Fibroblast of skin of right biceps (primary cell): ENCODE measurements at regions not wholly inside any gene's neighbourhood (a gene's known extent, or its start where the extent isn't known, plus 50 kb on each side); places are given as distances from the start of the nearest gene placed in this dataset.

Source experiments
- DNase-seq: peaks from one replicate; pipeline ENCODE4 v3.0.0-alpha.2; 2013

DNA sequence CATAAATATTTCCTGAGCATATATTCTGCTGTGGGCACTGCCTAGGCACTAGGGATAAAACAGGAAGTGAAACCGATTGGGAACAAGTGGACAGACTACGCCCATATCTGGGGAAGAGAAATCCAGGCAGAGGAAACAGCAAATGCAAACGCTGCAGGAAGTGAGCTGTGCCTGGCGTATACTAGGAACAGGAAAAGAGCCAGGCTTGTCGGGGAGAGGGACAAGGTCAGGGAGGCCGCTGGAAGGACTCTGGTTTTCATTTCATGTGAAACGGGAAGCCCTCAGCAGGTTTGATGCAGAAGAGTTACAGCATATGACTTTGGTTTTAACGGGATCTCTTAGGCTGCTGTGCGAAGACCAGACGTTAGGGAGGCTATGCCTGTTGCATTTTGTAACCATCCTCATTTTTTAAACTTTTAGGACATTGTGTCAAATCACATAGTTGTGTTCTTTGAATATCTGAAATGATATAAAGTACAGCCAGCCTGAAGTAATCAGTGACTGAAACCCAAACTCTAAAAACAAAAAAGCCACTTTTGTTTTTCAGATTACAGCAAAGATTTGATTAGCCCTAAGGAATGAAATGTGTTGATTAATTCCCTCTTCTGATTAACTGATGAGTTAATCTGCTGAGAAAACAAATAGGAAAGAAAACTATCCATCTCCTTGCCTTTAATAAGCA is 110.2 kb upstream of the PIEZO2 start:
- DNase-seq = no peak

DNA sequence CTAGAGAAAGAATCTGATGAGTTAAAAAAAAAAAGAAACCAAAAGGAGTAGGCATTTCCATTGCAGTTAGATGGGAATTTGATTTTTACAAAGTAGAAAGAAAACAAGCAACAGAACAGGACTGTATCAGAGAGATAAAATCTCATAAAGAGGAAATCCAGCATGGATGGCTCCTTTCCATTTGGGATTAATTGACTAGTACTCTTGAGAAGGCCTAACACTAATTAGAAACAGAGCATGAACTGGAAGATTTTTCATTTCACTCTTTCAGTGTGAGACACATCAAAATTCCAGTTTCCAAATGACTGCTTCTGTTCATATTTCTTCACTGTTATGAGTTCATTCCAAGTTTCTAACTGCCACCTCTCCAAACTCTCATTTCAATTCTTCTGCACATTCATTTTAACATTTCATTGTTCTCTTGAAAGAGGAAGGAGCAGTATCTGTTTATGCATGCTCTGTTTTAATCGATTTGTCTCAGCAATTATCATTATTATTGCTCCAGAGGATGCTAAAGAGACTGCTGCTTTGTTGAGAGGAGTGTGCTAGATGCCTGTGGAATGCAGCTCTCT is 108.8 kb upstream of the PIEZO2 start:
- peak; percentile 76 for DNase-seq

- DNase-seq = no peak
Observed at GRCh38 chr18:11256251-11256650, 106.9 kb upstream of the PIEZO2 start.

GRCh38 chr18:11251891-11252270 is 102.5 kb upstream of the PIEZO2 start:
- DNase-seq = peak; percentile 66

GRCh38 chr18:11251229-11251890 is 102.0 kb upstream of the PIEZO2 start:
- peak; percentile 77 for DNase-seq

DNA sequence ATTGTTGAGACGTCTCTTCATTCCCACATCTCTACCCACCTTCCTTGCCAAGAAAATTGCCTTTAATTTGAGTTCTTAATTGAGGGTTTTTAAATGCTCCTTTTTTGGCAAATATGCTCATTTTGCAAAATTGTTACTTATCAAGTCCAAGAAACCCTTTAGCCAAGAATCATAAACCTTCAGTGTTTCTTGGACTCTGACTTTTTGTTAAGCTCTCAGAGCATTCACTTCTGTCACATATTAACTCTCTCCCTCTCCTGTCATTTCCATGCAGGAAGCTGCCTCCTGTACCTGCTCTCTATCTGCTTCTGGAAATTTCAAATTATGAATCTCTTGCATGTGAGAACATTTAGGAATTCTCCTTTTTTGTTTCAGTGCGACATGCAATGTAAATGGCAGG is 100.0 kb upstream of the PIEZO2 start:
- no peak for DNase-seq

DNA sequence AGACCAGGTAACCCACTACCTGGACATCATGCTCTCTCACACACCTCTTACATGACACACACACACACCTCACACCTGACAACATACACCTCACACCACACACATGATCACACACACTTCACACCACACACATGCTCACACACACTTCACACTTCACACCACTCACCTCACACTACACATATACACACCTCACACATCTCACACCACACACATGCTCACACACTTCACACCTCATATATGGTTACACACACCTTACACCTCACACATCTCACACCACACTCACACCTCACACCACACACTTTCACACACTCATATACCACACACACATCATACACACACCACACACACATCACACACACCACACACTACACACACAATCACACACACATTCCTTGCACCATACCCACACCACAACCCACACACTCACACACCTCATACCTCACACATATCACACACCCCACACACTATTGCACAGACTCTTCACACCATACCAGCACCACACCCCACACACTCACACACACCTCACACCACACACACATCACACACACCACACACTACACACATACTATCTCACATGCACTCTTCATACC is 98.1 kb upstream of the PIEZO2 start:
- no peak for DNase-seq

- peak; percentile 79 for DNase-seq
Observed at GRCh38 chr18:11246495-11247300, 97.3 kb upstream of the PIEZO2 start.

- DNase-seq = peak; percentile 74
Observed at GRCh38 chr18:11245879-11246278, 96.5 kb upstream of the PIEZO2 start.

DNA sequence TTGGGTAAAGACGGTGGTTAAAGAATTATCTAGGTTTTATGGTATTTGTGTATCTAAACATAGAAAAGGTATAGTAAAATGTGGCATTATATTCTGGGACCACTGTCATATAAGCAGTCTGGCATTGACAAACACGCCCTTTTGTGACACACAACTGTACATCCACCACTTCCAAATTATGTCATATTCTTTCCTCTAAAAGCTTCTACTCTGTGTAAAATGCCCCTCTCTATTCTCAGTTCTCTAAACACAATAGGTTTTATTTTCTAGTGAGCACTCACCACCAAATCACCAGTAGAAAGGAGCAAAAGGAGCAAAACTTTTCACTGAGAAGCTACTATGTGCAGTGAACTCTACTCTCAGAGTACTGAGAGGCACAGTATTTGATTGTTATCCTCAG is 88.1 kb upstream of the PIEZO2 start:
- DNase-seq = no peak

DNA sequence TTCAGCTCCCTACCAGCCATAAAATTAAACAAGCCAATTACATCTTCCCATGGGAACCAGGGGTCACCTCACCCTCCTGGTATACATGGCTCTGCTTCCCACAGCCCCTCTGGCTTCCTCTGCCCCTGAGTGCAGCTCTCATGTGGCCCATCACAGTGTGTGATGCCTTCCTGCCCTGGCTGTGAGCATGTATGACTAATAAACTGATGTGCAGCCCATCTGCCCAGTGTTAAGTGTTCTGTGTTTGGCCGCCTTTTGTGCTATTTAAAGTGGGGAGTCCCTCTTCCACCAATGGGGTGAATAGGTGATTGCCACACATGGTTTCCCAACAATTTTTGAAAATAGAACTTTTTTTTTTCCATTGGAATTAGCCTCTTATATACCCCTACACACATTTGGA is 87.7 kb upstream of the PIEZO2 start:
- no peak for DNase-seq

DNA sequence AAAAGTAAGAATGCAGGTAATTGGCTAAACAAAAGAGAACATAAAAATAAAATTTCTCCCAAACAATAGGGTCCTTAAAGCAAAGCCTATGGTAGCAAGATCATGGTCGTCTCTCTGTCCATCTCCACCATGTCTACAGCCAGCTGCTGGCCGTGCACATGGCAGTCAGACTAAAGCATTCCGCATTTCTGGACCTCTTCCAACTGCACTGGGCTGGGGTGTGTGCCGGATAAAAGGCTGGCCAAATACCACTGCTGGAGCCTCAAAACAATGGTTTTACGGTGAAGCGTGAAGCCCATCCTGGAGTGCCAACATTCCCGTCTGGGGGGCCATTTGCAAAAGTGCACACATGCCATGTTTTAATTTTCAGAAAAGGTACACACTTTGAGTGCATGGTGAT is 74.8 kb upstream of the PIEZO2 start:
- DNase-seq = no peak

DNA sequence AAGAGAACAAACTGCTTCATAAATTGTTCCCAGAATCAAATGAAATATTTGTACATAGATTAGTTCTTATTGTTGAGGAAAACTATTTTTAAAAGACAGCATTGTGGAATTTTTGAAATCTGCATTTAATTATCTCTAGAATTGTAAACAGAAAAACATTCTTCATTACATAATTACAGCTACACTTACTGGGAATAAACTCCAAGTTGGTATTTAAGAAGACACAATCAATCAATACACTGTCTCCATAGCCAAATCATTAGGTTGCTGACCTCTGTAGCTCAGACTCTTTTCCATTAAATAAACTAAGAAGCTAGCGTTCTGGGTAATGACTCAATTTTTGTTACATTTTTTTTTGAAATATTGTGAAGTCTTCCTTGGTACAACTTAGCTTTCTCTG is 70.2 kb upstream of the PIEZO2 start:
- peak; percentile 2 for DNase-seq

GRCh38 chr18:11215216-11215615 is 65.8 kb upstream of the PIEZO2 start:
- DNase-seq = no peak

DNA sequence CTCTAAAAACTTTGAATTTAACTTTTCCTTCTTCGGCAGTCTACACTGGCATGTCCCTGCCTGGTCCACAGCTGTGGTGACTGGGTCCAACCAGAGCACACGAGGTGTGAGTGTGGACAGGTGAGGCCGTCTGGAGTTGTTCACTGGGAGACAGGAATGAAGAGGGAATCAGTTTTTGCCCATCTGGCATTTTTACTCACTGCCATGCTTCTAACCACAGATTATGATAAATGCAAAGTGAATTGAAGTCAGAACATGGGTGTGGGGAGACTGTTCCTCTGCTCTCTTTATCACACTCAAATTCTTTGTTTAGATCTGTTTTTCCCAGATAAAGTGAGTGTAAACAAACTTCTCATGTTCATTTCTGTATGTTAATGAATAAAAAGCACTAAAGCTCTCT is 54.7 kb upstream of the PIEZO2 start:
- DNase-seq = no peak

DNA sequence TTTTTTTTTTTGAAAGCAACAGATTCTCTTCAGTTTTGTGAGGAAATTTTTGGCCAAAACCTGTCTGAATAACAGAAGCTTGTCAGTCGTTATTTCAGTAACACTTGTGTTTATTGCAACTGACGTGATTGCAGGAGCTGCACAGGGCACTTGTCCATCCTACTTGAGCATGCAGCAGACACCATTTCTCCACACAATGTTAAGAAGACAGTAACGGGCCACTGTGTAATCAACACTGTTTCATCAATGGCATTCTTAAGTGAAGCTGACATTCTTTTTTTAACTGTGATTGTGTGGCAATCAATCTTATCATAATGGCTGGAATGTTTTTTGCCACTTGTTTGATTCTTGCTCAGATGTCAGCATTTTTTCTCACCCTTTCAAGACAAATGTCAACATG is 50.1 kb upstream of the PIEZO2 start:
- no peak for DNase-seq
